GM12878 (cell line): ENCODE measurements at regions not wholly inside any gene's neighbourhood (a gene's known extent, or its start where the extent isn't known, plus 50 kb on each side); places are given as distances from the start of the nearest gene placed in this dataset.

Experiments used
- ATAC-seq: fragments of 200-7000 bp; cut with Tn5 transposase; 3 replicates; pipeline ENCODE4 v1.9.1; 2020; ENCODE audit warnings: mild to moderate bottlenecking, moderate library complexity
- BruUV-seq: library from RNA; stranded (reverse); fragments of 400-500 nt; replicated peaks from 2 replicates; lab custom pipeline; 2021; lab: Mats Ljungman, UMichigan
- CTCF ChIA-PET: fragments of 300-600 bp; sonication (Branson Sonifier 250); formaldehyde crosslinking; extraction: SDS; loops from one replicate; lab custom pipeline; 2021; ENCODE audit warnings: inconsistent platforms; lab: Yijun Ruan, JAX
- POLR2A ChIA-PET: fragments of 350-600 bp; formaldehyde crosslinking; extraction: SDS; loops from one replicate; lab custom pipeline; 2021; ENCODE audit warnings: inconsistent platforms; lab: Charles Lee
- RAD21 ChIA-PET: fragments of 300-600 bp; sonication (Branson Sonifier 250); formaldehyde crosslinking; loops from one replicate; lab custom pipeline; 2023; ENCODE audit warnings: antibody characterized with exemption; ENCODE audit not compliant: unreplicated experiment; lab: Charles Lee
- SMC1A ChIA-PET: fragments of 300-600 bp; sonication (Branson Sonifier 250); formaldehyde crosslinking; loops from one replicate; lab custom pipeline; 2023; ENCODE audit not compliant: unreplicated experiment, uncharacterized antibody; lab: Charles Lee
- DNase-seq: peaks from one replicate; pipeline ENCODE4 v3.0.0-alpha.2; 2011; ENCODE audit warnings: low read depth, low spot score
- FAIRE-seq: peaks from 3 replicates; lab custom pipeline; 2011; peaks lifted over from hg19 to GRCh38; lab: Jason Lieb, UNC
- H2AFZ ChIP-seq: 2 replicates; pipeline ENCODE4 v1.6.0; 2011; ENCODE audit warnings: low read depth, low read length, control low read depth; ENCODE audit not compliant: control insufficient read depth
- H3K27ac ChIP-seq: 2 replicates; pipeline ENCODE4 v1.5.1; 2011; ENCODE audit warnings: control low read depth; ENCODE audit not compliant: control insufficient read depth, insufficient read depth
- H3K27me3 ChIP-seq, 2 experiments: replicated peaks in 1 of 2; 2 replicates each; pipeline versions ENCODE4 v1.6.0 to v1.6.1; 2011; ENCODE audit warnings: low read length in 1 of 2; ENCODE audit not compliant: control insufficient read depth in 2 of 2, insufficient read depth in 2 of 2
- H3K36me3 ChIP-seq, 2 experiments: 2 replicates each; pipeline ENCODE4 v1.5.1; 2011; ENCODE audit warnings: low read length in 1 of 2; ENCODE audit not compliant: control insufficient read depth in 2 of 2, insufficient read depth in 2 of 2
- H3K4me1 ChIP-seq: 2 replicates; pipeline ENCODE4 v1.6.1; 2011; ENCODE audit warnings: mild to moderate bottlenecking, low read length, moderate library complexity, mixed read lengths; ENCODE audit not compliant: control insufficient read depth, insufficient read depth
- H3K4me2 ChIP-seq: 2 replicates; pipeline ENCODE4 v1.6.0; 2011; ENCODE audit warnings: control low read depth; ENCODE audit not compliant: control insufficient read depth, insufficient read depth
- H3K4me3 ChIP-seq: fragments of 200-600 bp; sonication (generic); 2 replicates; pipeline ENCODE4 v1.5.1; 2016
- H3K79me2 ChIP-seq: 2 replicates; pipeline ENCODE4 v1.6.0; 2011; ENCODE audit warnings: low read length; ENCODE audit not compliant: control insufficient read depth, insufficient read depth
- H3K9ac ChIP-seq: 2 replicates; pipeline ENCODE4 v1.8.0; 2011; ENCODE audit warnings: low read length, control low read depth, mixed read lengths; ENCODE audit not compliant: control insufficient read depth, insufficient read depth
- H3K9me3 ChIP-seq: replicated peaks from 3 replicates; pipeline ENCODE4 v1.5.1; 2011; ENCODE audit warnings: mild to moderate bottlenecking, low read length; ENCODE audit not compliant: control insufficient read depth, insufficient read depth
- H4K20me1 ChIP-seq: 2 replicates; pipeline ENCODE4 v1.6.0; 2011; ENCODE audit not compliant: control insufficient read depth, insufficient read depth
- CHD2 ChIP-seq: IDR thresholded peaks from 2 replicates; pipeline ENCODE4 v1.6.1; 2011; ENCODE audit warnings: low read depth, low read length, improper control_type of control experiment, borderline replicate concordance
- ESRRA ChIP-seq: IDR thresholded peaks from 2 replicates; pipeline ENCODE4 v1.6.1; 2012; ENCODE audit warnings: mild to moderate bottlenecking, low read length, improper control_type of control experiment
- MTA2 ChIP-seq: fragments of 450-650 bp; IDR thresholded peaks from 2 replicates; pipeline ENCODE4 v1.6.1; 2016; ENCODE audit warnings: low read depth, mild to moderate bottlenecking, moderate library complexity
- RAD21 ChIP-seq: IDR thresholded peaks from 2 replicates; pipeline ENCODE4 v1.6.1; 2011; ENCODE audit warnings: mild to moderate bottlenecking, low read depth, low read length, moderate library complexity; ENCODE audit not compliant: insufficient read depth
- SP1 ChIP-seq: IDR thresholded peaks from one replicate; pipeline ENCODE4 v1.6.1; 2011; ENCODE audit warnings: low read depth, low read length
- SPI1 ChIP-seq: IDR thresholded peaks from 2 replicates; pipeline ENCODE4 v1.6.1; 2011; ENCODE audit warnings: low read depth, mild to moderate bottlenecking, low read length, moderate library complexity, borderline replicate concordance; ENCODE audit not compliant: insufficient read depth
- TAF1 ChIP-seq: IDR thresholded peaks from 2 replicates; pipeline ENCODE4 v1.6.1; 2011; ENCODE audit warnings: mild to moderate bottlenecking, low read depth, low read length, borderline replicate concordance
- WGBS: methylation state at CpG from one replicate; pipeline ENCODE4 v1.1.6; 2016; ENCODE audit warnings: low lambda C conversion rate; ENCODE audit not compliant: insufficient replicate concordance, insufficient coverage; ENCODE audit errors: missing lambda C conversion rate; 5-methylcytosine and 5-hydroxymethylcytosine counted together
- in situ Hi-C: fragments of 300-500 bp; cut with MboI; formaldehyde crosslinking; loops from 9 replicates; pipeline ENCODE4 v1.14.3; 2018; ENCODE audit warnings: mixed read lengths
- intact Hi-C: fragments of 100-400 bp; cut with micrococcal nuclease; formaldehyde crosslinking; loops from one replicate; pipeline ENCODE4 v1.14.2; 2022; ENCODE audit not compliant: unreplicated experiment
- TF ChIP-seq, protein P1 (sequence below): IDR thresholded peaks from 2 replicates; pipeline ENCODE4 v1.6.1; 2012; ENCODE audit warnings: mild to moderate bottlenecking, low read depth, low read length

DNA sequence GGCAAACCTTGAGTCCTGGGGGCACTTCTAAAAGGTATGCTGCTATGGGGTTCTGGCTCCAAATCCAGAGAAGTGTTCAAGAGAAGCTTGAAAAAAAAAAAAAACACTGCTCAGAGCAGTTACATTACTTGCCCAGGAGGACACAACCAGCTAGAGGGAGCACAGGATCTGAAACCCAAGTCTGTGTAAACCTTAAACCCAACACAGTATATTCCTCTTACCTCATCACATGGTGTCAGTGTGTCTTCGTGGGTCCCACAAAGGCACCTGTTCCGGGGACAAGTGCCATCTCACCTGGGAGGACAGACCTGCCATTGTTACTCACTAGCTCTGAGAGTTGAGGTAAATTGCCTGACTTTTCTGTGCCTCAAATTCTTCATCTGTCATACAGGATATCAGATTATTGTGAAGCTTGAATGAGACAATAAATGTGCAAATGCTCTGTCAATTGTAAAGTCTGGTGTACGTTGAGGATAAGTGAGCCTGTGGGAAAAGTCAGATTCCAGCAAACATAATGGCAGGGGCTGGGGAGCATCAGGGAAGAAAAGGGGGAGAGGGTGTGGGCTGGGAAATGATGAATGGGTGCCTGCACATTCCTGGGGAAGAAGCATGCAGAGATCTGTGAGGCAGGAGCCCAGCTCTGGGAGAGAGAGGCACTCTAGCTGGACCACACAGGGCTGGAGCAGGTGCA is 170.4 kb upstream of the ZC3H12A start (continued):
- TF ChIP-seq MTA2 = no peak

DNA sequence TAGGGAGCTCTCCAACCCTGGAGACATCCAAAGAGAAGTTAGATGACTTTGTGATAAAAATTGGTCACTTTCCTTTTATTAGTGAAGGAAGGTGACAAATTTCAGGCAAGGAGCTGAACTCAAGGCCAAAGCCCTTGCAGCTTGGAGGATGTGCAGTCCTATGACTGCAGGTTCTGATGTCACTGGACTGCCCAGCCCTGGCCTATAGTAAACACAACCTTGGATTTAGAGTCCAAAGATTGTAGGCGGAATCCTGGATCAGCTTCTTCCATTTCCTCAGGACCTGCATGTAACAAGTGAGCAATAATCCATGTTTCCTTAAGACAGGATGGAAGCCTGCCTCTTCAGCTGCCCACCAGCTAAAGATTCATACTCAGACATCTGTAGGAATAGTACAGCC is 169.3 kb upstream of the ZC3H12A start:
- RAD21 ChIA-PET = interaction anchor here (0.6 kb wide), 1 partner anchor 643 kb away, joined by 3 read pairs; no protein-coding TSS in a partner anchor
- H3K9me3 ChIP-seq = no peaks in the 10 kb centered on the region
- in situ Hi-C loops = no loop called here
- H3K36me3 ChIP-seq = no peaks in the 10 kb centered on the region
- no peaks in the 10 kb centered on the region for H3K4me1 ChIP-seq
- no peak overlapping the region for H3K4me3 ChIP-seq
- no peaks in the 10 kb centered on the region for H3K79me2 ChIP-seq
- peaks cover 3 to 4% of the 10 kb centered on the region in 2 experiments; a peak in 2 of 4 replicates for H3K27me3 ChIP-seq
- no peak overlapping the region for H3K4me2 ChIP-seq
- TF ChIP-seq ESRRA = no peak
- no peak for TF ChIP-seq SPI1
- TF ChIP-seq CHD2 = no peak
- TF ChIP-seq SP1 = no peak
- TF ChIP-seq TAF1 = no peak
- no peak for TF ChIP-seq RAD21
- TF ChIP-seq, protein P1, sequence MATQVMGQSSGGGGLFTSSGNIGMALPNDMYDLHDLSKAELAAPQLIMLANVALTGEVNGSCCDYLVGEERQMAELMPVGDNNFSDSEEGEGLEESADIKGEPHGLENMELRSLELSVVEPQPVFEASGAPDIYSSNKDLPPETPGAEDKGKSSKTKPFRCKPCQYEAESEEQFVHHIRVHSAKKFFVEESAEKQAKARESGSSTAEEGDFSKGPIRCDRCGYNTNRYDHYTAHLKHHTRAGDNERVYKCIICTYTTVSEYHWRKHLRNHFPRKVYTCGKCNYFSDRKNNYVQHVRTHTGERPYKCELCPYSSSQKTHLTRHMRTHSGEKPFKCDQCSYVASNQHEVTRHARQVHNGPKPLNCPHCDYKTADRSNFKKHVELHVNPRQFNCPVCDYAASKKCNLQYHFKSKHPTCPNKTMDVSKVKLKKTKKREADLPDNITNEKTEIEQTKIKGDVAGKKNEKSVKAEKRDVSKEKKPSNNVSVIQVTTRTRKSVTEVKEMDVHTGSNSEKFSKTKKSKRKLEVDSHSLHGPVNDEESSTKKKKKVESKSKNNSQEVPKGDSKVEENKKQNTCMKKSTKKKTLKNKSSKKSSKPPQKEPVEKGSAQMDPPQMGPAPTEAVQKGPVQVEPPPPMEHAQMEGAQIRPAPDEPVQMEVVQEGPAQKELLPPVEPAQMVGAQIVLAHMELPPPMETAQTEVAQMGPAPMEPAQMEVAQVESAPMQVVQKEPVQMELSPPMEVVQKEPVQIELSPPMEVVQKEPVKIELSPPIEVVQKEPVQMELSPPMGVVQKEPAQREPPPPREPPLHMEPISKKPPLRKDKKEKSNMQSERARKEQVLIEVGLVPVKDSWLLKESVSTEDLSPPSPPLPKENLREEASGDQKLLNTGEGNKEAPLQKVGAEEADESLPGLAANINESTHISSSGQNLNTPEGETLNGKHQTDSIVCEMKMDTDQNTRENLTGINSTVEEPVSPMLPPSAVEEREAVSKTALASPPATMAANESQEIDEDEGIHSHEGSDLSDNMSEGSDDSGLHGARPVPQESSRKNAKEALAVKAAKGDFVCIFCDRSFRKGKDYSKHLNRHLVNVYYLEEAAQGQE = no peak
- no TSS peak for BruUV-seq
- ATAC-seq (no peak), DNase-seq (no peak), FAIRE-seq (no peak)
- intact Hi-C loops = no loop called here
- POLR2A ChIA-PET = no interaction called here
- SMC1A ChIA-PET = no interaction called here
- 35% methylated on average over 1 of the region's 1 CpG for WGBS
- no peak overlapping the region for H3K9ac ChIP-seq
- CTCF ChIA-PET = no interaction called here
- H3K27ac ChIP-seq = no peak overlapping the region
- H4K20me1 ChIP-seq = no peaks in the 10 kb centered on the region
- no peak overlapping the region for H2AFZ ChIP-seq
